Epithelial cell of prostate (primary cell): ENCODE measurements at regions not wholly inside any gene's neighbourhood (a gene's known extent, or its start where the extent isn't known, plus 50 kb on each side); places are given as distances from the start of the nearest gene placed in this dataset.

Source experiments
- DNase-seq: peaks from one replicate; pipeline ENCODE4 v3.0.0-alpha.2; 2011; ENCODE audit warnings: low read depth, low spot score
- H3K27ac ChIP-seq: fragments of 450-650 bp; 2 replicates; pipeline ENCODE4 v1.5.1; 2017; ENCODE audit warnings: mild to moderate bottlenecking

DNA sequence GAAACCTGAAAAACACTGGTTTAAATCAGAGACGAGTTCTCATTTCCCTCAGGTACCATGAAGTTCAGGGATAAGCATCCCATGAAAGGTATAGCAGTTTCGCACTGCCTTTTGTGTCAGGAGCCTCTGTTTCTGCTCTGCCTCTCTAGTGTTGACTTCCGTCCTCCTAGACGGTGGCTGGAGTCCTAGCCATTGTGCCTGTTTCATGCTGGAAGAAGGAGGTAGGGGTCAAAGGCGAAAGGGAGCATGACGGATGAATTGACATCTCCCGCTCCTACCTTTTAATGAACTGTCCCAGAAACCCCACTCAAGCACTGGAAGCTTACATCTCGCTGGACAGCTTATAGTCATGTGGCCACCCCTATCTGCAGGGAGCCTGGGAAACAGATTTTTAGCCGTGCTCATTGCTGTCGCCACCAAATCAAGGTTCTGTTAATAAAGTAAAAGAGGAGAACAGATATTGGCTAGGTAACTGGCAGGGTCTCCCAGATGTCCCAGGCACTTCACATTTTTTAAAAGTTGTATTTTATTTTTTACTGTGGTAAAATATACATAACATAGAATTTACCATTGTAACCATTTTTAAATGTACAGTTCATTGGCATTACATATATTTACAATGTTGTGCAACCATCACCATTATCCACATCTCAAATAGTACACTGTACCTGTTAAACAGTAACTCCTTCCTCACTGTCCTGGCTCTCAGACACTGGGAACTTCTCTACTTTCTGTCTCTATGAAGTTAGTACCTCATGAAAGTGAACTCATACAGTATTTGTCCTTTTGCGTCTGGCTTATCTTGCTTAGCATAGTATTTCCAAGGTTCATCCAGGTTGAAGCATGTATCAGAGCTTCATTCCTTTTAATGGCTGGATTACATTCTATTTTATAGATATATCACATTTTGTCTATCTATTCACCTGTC, 55.0 kb upstream of the CTLA4 start:
- peak overlapping the region; percentile 48 for H3K27ac ChIP-seq
- DNase-seq: no peak

- no peak for DNase-seq
- H3K27ac ChIP-seq: no peak overlapping the region
These were observed 53.9 kb upstream of the CTLA4 start for GRCh38 chr2:203813684-203814083.

DNA sequence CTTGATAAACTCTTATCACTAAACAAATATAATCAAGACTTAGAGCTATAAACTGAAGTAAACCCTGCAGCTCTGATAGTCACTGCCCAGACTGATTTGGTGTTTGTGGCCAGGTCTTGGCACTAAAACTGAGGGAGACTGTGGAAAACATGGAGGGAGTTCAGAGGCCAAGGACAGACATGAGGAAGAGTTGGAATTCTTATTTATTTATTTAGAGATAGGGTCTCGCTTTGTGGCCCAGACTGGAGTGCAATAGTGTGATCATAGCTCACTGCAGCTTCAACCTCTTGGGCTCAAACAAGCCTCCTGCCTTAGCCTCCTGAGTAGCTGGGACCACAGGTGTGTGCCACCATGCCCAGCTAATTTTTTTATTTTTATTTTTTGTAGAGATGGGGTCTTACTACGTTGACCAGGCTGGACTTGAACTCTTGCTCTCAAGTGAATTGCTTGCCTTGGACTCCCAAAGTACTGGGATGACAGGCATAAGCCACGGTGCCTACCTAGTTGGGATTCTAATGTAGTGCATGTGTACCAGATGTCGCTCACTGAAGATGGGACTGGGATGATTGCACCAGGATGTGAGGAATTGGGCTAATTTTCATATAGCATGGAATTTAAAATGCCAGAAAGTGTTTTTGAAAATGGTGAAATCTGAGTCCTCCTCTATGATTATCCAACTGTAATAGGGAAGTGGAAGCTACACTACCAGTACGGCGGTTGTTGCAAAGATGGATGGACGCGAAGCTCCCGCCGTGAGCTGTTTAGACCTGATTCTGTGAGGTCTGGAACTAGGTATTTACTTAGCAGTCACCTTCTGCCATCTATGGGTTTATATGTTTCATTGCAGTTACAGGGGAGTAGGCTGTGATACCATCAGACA, 52.7 kb upstream of the CTLA4 start:
- no peak overlapping the region for H3K27ac ChIP-seq
- peak; percentile 20 for DNase-seq

- DNase-seq: no peak
- no peak overlapping the region for H3K27ac ChIP-seq
These were observed 52.1 kb upstream of the CTLA4 start for GRCh38 chr2:203815541-203815898.

DNA sequence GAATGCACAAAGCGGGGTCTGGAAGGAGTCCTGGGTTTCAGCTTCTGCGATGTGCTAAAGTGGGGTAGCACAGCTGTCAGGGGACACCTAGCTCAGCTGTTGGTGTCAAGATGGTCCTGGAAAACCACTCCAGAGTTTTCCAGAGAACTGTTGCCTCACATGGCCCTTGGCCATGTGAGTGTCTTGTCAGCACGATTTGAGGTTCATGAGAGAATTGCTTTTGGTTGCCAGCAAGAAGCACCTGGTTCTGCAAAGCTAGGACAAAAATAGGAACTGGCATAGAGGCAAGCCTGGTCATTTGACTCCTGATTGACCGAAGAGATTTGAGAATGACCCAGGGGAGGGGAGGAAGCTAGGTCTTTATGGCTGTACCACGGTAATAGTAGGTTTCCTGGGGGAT, 50.4 kb upstream of the CTLA4 start:
- no peak for DNase-seq
- no peak overlapping the region for H3K27ac ChIP-seq
